GM18519 (cell line): ENCODE measurements at regions not wholly inside any gene's neighbourhood (a gene's known extent, or its start where the extent isn't known, plus 50 kb on each side); places are given as distances from the start of the nearest gene placed in this dataset.
"Not testable (repeated sequence)": the region's sequence is repeated elsewhere in the genome, so short reads cannot be mapped to it uniquely, and the experiment has no call there.

Experiments used
- ATAC-seq: cut with Tn5 transposase; IDR thresholded peaks from one replicate; pipeline ENCODE4 v1.9.1; 2021; ENCODE audit warnings: mild to moderate bottlenecking, moderate library complexity; ENCODE audit not compliant: unreplicated experiment, low FRiP score

DNA sequence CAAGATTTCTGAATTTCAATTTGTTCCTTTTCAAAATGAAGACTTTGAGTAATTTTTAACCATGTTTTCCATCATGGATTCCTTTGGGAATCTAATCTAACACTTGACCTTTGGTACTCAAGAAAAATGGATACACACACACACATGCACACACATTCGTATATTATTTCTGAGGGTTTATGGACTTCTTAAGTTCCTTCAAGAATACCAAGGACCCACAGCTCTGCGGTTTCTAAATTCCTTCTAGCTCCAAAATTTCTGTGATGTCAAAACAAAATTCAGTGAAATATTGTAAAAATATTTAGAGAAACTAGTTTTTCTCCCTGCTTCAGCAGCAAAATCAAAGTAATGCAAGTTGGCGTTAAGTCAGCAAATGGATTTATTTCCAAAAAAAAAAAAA lies 98.3 kb upstream of the FAM13C start:
- ATAC-seq: no peak

DNA sequence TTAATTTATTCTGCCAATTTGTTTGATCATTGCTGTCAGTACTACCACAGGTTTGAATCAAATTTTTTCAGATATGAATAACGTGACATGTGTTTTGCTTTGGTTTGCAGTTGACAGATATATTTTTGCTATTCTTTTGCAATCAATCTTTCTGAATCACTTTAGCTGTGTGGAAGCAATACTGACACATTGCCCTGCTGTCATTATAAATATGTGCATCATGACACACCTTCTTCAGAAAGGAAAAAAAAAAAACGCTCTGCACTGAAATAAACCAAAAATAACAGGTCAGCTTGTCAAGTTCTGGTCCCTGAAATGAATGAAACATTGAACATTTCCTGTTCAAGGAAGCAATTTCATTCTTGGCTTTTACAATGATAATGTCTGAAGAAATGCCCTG lies 93.8 kb upstream of the FAM13C start:
- ATAC-seq: no peak

GRCh38 chr10:59454171-59454919 lies 92.0 kb upstream of the FAM13C start:
- no peak for ATAC-seq

DNA sequence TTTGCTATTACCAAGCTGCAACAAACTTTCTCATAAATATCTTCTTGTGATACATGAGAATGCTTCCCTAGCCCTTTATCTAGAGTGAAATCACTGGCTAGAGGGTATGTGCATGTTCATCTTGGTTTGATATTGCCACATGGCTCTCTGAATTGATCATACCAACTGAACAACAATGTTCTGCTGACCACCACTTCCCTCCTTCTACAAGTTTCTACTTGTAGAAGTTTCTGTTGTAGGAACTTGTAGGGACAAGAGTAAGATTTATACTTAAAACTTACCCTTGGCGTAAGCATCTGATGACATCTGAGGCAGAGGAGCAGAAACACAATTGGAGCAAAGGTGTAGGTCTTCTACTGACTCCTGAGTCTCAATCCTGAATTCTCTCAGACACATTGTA lies 86.3 kb upstream of the FAM13C start:
- ATAC-seq: no peak

DNA sequence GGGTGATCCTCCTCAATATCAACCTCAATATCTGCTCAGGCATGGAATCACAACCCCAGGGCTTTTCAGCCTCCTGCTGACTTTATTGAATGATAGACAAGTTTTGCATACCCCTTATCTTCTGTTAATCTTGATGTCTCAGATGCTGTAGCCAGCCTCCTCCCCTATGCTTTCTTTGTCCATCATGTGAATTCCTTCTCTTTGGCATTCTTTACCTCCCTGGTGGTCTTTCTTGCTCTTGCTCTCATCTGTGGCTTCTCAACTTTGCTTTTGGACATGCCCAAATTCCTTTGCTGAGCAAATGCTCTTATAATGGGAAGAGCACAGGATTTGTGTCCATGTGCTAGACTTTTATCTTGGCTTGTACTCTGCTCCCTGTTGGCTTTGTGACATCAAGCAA lies 73.4 kb upstream of the FAM13C start:
- no peak for ATAC-seq

- no peak for ATAC-seq
Measured at GRCh38 chr10:59434463-59435321, 72.3 kb upstream of the FAM13C start.

- ATAC-seq: no peak
Measured at GRCh38 chr10:59433720-59434428, 71.5 kb upstream of the FAM13C start.

- no peak for ATAC-seq
Measured at GRCh38 chr10:59432207-59432900, 70.0 kb upstream of the FAM13C start.

DNA sequence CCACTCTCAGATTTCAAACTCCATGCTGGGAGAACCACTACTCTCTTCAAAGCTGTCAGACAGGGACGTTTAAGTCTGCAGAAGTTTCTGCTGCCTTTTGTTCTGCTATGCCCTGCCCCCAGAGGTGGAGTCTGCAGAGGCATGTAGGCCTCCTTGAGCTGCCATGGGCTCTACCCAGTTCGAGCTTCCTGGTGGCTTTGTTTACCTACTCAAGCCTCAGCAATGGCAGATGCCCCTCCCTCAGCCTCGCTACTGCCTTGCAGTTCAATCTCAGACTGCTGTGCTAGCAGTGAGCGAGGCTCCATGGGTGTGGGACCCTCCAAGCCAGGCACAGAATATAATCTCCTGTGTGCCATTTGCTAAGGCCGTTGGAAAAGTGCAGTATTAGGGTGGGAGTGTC lies 51.4 kb upstream of the FAM13C start:
- not testable (repeated sequence) for ATAC-seq
